ENCODE measurements at regions not wholly inside any gene's neighbourhood (a gene's known extent, or its start where the extent isn't known, plus 50 kb on each side); places are given as distances from the start of the nearest gene placed in this dataset.
A peak's percentile ranks its signal among the peaks of the same experiment; 100 is the strongest.

DNA sequence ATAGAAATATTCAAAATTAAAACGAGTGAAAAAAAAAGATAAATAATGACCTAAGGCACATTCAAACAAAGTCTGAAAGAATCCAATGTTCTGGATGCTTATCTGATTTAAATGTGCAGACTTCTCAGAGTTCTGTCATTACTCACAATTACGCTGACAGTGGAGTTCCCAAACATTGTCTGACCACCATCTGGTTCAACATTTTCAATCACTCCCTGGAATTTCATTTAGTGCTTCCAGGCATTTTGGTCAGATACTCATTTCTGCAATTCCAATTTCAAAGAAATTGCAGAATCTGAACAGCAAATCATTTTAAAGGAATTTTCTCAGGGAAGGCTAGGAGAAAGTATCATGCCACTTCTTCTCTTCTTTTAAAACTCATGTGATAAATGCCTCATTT is 398.2 kb upstream of the PDE3A start:
- Histone ChIP-seq H3K4me3 (ENCODE audit: low read depth, low read length) (no peak overlapping the region), H3K36me3 (ENCODE audit: control insufficient read depth, insufficient read depth, low read length) (no peaks in the 10 kb centered on the region), H3K27me3 (ENCODE audit: control insufficient read depth, insufficient read depth, low read length) (no peaks in the 10 kb centered on the region)
- TF ChIP-seq, protein P1, sequence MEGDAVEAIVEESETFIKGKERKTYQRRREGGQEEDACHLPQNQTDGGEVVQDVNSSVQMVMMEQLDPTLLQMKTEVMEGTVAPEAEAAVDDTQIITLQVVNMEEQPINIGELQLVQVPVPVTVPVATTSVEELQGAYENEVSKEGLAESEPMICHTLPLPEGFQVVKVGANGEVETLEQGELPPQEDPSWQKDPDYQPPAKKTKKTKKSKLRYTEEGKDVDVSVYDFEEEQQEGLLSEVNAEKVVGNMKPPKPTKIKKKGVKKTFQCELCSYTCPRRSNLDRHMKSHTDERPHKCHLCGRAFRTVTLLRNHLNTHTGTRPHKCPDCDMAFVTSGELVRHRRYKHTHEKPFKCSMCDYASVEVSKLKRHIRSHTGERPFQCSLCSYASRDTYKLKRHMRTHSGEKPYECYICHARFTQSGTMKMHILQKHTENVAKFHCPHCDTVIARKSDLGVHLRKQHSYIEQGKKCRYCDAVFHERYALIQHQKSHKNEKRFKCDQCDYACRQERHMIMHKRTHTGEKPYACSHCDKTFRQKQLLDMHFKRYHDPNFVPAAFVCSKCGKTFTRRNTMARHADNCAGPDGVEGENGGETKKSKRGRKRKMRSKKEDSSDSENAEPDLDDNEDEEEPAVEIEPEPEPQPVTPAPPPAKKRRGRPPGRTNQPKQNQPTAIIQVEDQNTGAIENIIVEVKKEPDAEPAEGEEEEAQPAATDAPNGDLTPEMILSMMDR (IDR thresholded peaks at IDR 0.05; ENCODE audit: insufficient read depth, low read length, poor library complexity, severe bottlenecking): no peak
- DNase-seq (ENCODE audit: low read depth): no peak

DNA sequence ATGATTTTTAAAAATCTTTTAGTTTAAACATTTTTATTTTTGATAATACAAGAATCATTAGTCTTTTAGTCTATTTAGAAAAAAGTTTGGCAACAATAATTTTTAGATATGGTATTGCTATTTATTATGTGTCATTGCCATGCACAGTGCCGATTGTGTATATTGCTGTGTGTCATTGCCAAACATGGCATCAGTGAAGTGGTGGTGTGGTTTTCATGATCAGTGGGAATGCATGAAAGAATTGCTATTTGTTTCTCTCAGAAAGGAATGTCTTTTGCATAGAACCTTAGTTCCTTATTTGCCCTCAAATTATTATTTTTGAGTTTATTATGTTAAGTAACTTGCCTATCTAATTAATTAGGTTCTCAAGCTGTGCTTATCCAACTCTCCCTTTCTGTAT is 397.5 kb upstream of the PDE3A start:
- no peak for DNase-seq (ENCODE audit: low read depth)
- no peak overlapping the region for H3K4me3 ChIP-seq (ENCODE audit: low read depth, low read length)
- TF ChIP-seq, protein P1 (IDR thresholded peaks at IDR 0.05; ENCODE audit: insufficient read depth, low read length, poor library complexity, severe bottlenecking): no peak
- H3K36me3 ChIP-seq (ENCODE audit: control insufficient read depth, insufficient read depth, low read length): no peaks in the 10 kb centered on the region
- no peaks in the 10 kb centered on the region for H3K27me3 ChIP-seq (ENCODE audit: control insufficient read depth, insufficient read depth, low read length)

DNA sequence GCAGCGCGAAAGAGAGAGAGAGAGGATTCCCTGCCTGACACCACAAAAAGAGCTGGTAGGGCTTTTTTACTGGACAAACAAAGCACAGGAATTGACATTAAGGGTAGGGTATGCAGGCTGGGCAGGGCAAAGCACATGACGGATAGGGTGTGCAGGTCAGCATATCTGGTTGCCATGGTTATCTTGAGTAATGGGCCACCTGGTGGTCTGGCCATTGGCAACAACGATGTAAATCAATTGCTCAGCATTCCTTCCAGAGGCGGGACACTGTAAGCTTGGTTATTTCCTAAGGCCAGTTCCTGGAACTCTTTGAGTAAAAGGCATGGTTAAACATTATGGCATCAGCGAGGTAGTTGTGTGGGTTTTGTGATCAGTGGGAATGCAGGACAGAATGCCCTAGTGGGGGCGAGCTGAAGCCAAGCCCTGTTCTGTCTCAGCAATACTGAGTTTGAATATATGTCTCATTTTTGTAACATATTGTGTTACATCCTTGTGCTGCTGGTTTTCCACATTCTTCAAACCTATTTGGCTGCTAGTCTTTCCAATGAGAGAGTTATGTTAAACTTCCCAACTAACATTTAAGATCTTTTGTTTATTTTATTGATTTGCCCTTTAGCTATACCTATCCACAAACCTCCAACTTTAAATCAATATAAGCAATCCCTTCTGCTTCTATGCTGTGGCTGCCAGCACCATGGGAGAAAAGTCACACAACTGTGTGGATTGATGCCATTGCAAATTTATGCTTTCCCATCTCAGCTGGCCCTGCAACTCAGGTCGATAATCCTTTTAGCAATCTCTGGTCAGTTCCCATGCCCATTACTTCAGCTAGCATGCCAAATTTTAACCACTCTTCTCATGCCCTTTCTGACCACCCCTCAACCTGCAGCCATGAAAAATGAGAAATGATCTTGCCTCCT is 396.7 kb upstream of the PDE3A start:
- Histone ChIP-seq H3K27me3 (ENCODE audit: control insufficient read depth, insufficient read depth, low read length) (no peaks in the 10 kb centered on the region), H3K36me3 (ENCODE audit: control insufficient read depth, insufficient read depth, low read length) (no peaks in the 10 kb centered on the region)

DNA sequence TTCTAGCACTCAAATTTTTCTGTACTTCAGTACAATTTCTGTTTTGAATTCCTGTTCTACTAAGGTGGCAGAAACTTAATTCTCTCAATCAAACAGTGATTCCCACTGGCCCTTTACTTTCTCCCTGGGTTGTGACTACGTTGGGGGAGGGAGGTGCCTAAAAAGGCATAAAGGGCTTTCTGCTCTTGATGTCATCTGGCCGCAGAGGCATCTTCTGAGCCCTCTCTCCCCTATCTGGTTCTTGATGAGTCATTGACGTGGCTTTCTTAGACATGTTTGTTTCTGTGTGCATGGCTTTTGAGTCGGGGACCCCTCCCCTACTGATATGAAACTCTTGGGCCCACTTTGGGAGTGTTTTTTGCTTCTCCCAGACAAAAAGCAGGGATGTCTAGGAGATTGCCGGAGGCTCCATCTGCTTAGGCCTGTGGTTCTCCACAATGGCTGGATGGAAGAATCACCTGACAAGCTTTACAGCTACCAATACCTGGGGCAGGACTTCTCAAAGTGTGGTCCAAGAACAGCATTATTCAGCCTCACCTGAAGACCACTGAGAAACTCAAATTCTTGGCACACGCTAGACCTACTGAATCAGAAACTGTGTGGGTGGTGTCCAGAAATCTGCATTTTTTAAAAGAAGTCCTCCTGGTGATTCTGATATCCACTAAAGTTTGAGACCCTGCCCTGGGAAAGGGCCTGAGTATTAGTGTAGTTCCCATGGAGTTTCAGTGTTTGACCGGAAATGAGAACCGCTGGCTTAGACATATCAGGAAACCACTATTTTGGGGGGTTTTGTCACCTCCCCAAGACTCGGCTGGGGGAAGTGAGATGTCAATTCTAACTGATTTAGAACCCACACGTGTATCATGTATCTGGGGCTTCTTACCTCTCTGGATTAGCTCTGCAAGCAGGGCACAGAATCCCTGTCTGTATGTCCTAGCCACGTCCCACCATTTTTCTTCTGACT is 395.7 kb upstream of the PDE3A start:
- H3K36me3 ChIP-seq (ENCODE audit: control insufficient read depth, insufficient read depth, low read length): no peaks in the 10 kb centered on the region
- H3K4me3 ChIP-seq (ENCODE audit: low read depth, low read length): no peak overlapping the region
- TF ChIP-seq, protein P1 (IDR thresholded peaks at IDR 0.05; ENCODE audit: insufficient read depth, low read length, poor library complexity, severe bottlenecking): no peak
- no peaks in the 10 kb centered on the region for H3K27me3 ChIP-seq (ENCODE audit: control insufficient read depth, insufficient read depth, low read length)
- no peak for DNase-seq (ENCODE audit: low read depth)

More for the DNA sequence above, 396.7 kb upstream of the PDE3A start:
- peak; percentile 90 for DNase-seq (ENCODE audit: low read depth)
- TF ChIP-seq, protein P1 (IDR thresholded peaks at IDR 0.05; ENCODE audit: insufficient read depth, low read length, poor library complexity, severe bottlenecking): peak; percentile 12
- no peak overlapping the region for H3K4me3 ChIP-seq (ENCODE audit: low read depth, low read length)

DNA sequence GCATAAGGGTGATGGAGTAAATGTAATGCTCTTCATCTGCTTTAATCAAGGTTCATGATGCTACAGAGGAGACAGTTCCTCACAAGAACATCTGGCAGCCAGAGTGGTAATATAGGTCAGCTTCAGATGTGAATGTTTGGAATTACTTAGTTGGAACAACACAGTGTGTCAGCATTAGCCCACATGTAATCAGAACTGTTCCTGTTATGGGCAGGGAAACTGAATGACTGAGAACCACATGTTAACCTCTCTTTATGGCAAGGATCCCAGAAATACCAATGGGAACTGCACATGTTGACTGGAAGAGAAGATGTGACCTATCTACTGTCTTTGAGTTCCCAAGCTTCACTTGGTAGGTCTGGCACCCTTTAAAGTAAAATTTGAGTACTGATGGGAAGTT is 390.1 kb upstream of the PDE3A start:
- Histone ChIP-seq H3K4me3 (ENCODE audit: low read depth, low read length) (no peak overlapping the region), H3K36me3 (ENCODE audit: control insufficient read depth, insufficient read depth, low read length) (no peaks in the 10 kb centered on the region), H3K27me3 (ENCODE audit: control insufficient read depth, insufficient read depth, low read length) (no peaks in the 10 kb centered on the region)
- TF ChIP-seq, protein P1 (IDR thresholded peaks at IDR 0.05; ENCODE audit: insufficient read depth, low read length, poor library complexity, severe bottlenecking): no peak
- peak; percentile 68 for DNase-seq (ENCODE audit: low read depth)

Measured in kidney epithelial cell (primary cell).